ENCODE measurements at regions not wholly inside any gene's neighbourhood (a gene's known extent, or its start where the extent isn't known, plus 50 kb on each side); places are given as distances from the start of the nearest gene placed in this dataset.

GRCh38 chr12:115386946-115387345 lies 703.0 kb upstream of the TBX3 start:
- no peak for TF ChIP-seq RAD21 (IDR thresholded peaks at IDR 0.05)
- TF ChIP-seq HNF4A (conservative IDR thresholded peaks at IDR 0.05), result no peak
- no peak for TF ChIP-seq GABPA (IDR thresholded peaks at IDR 0.05 in 1 of 2, conservative IDR thresholded peaks at IDR 0.05 in 1 of 2)
- no peak for TF ChIP-seq REST (IDR thresholded peaks at IDR 0.05)
- no peak for TF ChIP-seq FOXA2 (IDR thresholded peaks at IDR 0.05)
- no peak for TF ChIP-seq ZBTB33 (IDR thresholded peaks at IDR 0.05)
- no peak for TF ChIP-seq FOXA1 (IDR thresholded peaks at IDR 0.05)
- no peak for TF ChIP-seq YY1 (IDR thresholded peaks at IDR 0.05)
- TF ChIP-seq NR2F2 (IDR thresholded peaks at IDR 0.05), result no peak
- no peak for TF ChIP-seq HNF4G (IDR thresholded peaks at IDR 0.05)
- no peak for TF ChIP-seq ATF3 (IDR thresholded peaks at IDR 0.05)
- no peak for TF ChIP-seq MAX (IDR thresholded peaks at IDR 0.05)
- no peak for TF ChIP-seq JUND (IDR thresholded peaks at IDR 0.05)
- no peaks in the 10 kb centered on the region for H3K9me3 ChIP-seq (ENCODE audit: control insufficient read depth in 4 of 4, low read length in 3 of 4)
- WGBS, result 92% methylated on average over 6 of the region's 6 CpGs
- H3K36me3 ChIP-seq (ENCODE audit: control insufficient read depth in 4 of 4, insufficient read depth in 3 of 4, low read depth in 1 of 4, low read length in 3 of 4), result no peaks in the 10 kb centered on the region
- DNase-seq (ENCODE audit: low spot score), result no peak
- H3K27me3 ChIP-seq (ENCODE audit: control insufficient read depth in 4 of 4, insufficient read depth in 4 of 4, low read length in 3 of 4), result no peaks in the 10 kb centered on the region
- H3K4me3 ChIP-seq (ENCODE audit: low read depth in 1 of 3, low read length in 3 of 3), result no peak overlapping the region
- peaks cover 0 to 13% (median under 1%) of the 10 kb centered on the region in 4 donors for H3K4me1 ChIP-seq (ENCODE audit: control insufficient read depth in 4 of 4, insufficient read depth in 4 of 4, low read length in 3 of 4)
- H3K27ac ChIP-seq (ENCODE audit: low read depth in 1 of 2, low read length in 2 of 2), result no peak overlapping the region
- no peak overlapping the region for H3K9ac ChIP-seq (ENCODE audit: low read depth in 1 of 2, low read length in 2 of 2)

DNA sequence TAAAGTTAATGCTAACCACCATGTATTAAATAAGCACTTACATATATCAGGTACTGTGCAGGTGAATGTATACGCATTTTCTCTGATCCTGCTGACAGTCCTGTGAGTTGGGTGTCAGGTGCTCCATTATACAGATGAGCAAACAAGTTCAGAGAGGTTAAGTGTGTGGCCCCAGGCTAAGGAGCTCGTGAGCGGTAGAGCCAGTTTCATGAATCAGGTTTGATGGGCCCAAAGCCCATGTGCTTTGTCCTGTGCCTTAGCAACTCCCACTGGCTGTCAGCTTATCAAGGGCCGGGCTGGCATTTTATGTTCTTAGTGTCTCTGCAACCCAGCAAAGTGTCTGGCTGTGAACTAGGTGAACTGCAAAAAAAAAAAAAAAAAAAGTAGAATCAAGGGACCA lies 701.2 kb upstream of the TBX3 start:
- Histone ChIP-seq H3K4me1 (ENCODE audit: control insufficient read depth in 4 of 4, insufficient read depth in 4 of 4, low read length in 3 of 4) (peaks cover 0 to 13% (median under 1%) of the 10 kb centered on the region in 4 donors), H3K4me3 (ENCODE audit: low read depth in 1 of 3, low read length in 3 of 3) (no peak overlapping the region), H3K9ac (ENCODE audit: low read depth in 1 of 2, low read length in 2 of 2) (no peak overlapping the region), H3K27ac (ENCODE audit: low read depth in 1 of 2, low read length in 2 of 2) (no peak overlapping the region), H3K9me3 (ENCODE audit: control insufficient read depth in 4 of 4, low read length in 3 of 4) (no peaks in the 10 kb centered on the region), H3K36me3 (ENCODE audit: control insufficient read depth in 4 of 4, insufficient read depth in 3 of 4, low read depth in 1 of 4, low read length in 3 of 4) (no peaks in the 10 kb centered on the region), H3K27me3 (ENCODE audit: control insufficient read depth in 4 of 4, insufficient read depth in 4 of 4, low read length in 3 of 4) (no peaks in the 10 kb centered on the region)
- 95% methylated on average over 4 of the region's 4 CpGs for WGBS
- no peak for DNase-seq (ENCODE audit: low spot score)
- TF ChIP-seq REST (IDR thresholded peaks at IDR 0.05) (no peak), CTCF (IDR thresholded peaks at IDR 0.05; ENCODE audit: low read depth, low read length, missing input control) (no peak), SP1 (IDR thresholded peaks at IDR 0.05) (no peak), MAX (IDR thresholded peaks at IDR 0.05) (no peak), ATF3 (IDR thresholded peaks at IDR 0.05) (no peak), FOXA2 (IDR thresholded peaks at IDR 0.05) (no peak), HNF4A (conservative IDR thresholded peaks at IDR 0.05) (no peak), YY1 (IDR thresholded peaks at IDR 0.05) (no peak), JUND (IDR thresholded peaks at IDR 0.05) (no peak), GABPA (IDR thresholded peaks at IDR 0.05 in 1 of 2, conservative IDR thresholded peaks at IDR 0.05 in 1 of 2) (no peak), NR2F2 (IDR thresholded peaks at IDR 0.05) (no peak), RAD21 (IDR thresholded peaks at IDR 0.05) (no peak), FOXA1 (IDR thresholded peaks at IDR 0.05) (no peak), HNF4G (IDR thresholded peaks at IDR 0.05) (no peak), RXRA (IDR thresholded peaks at IDR 0.05) (no peak), EGR1 (IDR thresholded peaks at IDR 0.05; ENCODE audit: low read depth in 2 of 2) (no peak)

Data from liver (tissue), 8 donors.